Activated CD4-positive, CD25-positive, alpha-beta regulatory T cell treated with anti-CD3 and anti-CD28 coated beads, Interleukin-2, amount 50 U/mL, for 16 hours (primary cell): ENCODE measurements at regions not wholly inside any gene's neighbourhood (a gene's known extent, or its start where the extent isn't known, plus 50 kb on each side); places are given as distances from the start of the nearest gene placed in this dataset.

Source experiments
- DNase-seq: peaks from one replicate; pipeline ENCODE4 v3.0.0-alpha.2; 2020; ENCODE audit warnings: low read depth, low spot score

GRCh38 chr5:8320244-8320643, 451.3 kb downstream of the MTRR start:
- no peak for DNase-seq

- no peak for DNase-seq
Observed at GRCh38 chr5:8321272-8321671, 452.3 kb downstream of the MTRR start.

DNA sequence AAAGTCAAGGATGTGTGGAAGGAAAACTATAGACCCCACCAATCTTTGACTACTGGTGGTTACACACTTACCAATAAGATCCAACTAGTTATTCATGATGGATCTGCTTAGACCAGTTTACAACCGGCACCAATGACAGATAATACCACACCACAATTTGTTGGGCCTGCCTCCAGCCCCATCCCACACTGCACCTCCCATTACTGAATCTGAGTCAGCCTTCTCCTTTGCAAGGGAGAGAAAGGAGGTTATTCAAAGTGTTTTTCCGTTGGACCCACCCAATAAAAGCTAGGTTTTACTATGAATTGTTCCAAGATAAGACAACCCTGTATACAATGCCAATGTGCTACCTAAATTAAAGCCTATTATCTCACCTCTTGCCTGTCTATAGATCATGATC, 453.5 kb downstream of the MTRR start:
- no peak for DNase-seq

- DNase-seq: no peak
Observed at GRCh38 chr5:8327016-8327415, 458.1 kb downstream of the MTRR start.

GRCh38 chr5:8329773-8330172, 460.8 kb downstream of the MTRR start:
- DNase-seq: no peak

GRCh38 chr5:8332666-8333445, 463.9 kb downstream of the MTRR start:
- no peak for DNase-seq

GRCh38 chr5:8333485-8333884, 464.5 kb downstream of the MTRR start:
- no peak for DNase-seq

GRCh38 chr5:8333977-8334376, 465.0 kb downstream of the MTRR start:
- no peak for DNase-seq

- DNase-seq: no peak
Observed at GRCh38 chr5:8340261-8340660, 471.3 kb downstream of the MTRR start.

DNA sequence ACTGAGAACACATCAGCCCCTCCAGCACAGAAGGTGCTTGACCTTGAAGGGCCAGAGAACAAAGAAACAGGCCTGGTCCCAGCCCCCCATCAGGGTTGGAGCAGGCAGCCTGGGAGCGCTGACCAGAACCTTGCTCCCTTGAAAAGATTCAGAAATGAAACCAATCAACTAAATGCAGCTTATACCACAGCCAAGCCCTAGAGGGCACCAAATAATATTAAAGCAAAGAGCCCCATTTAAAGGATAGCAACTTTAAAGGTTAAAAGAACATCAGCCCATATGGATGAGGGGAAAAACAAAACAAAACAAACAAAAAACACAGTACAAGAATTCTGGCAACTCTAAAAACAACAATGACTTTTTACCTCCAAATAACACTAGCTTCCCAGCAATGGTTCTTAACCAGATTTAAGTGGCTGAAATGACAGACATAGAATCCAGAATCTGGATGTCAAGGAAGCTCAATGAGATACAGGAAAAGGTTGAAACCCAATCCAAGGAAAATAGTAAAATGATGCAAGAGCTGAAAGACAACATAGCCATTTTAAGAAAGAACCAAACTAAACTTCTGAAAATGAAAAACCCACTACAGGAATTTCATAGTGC, 471.9 kb downstream of the MTRR start:
- DNase-seq: no peak

GRCh38 chr5:8341406-8341805, 472.5 kb downstream of the MTRR start:
- DNase-seq: no peak

GRCh38 chr5:8347984-8348383, 479.0 kb downstream of the MTRR start:
- DNase-seq: no peak

- DNase-seq: no peak
Observed at GRCh38 chr5:8349855-8350254, 480.9 kb downstream of the MTRR start.

GRCh38 chr5:8350644-8351339, 481.8 kb downstream of the MTRR start:
- no peak for DNase-seq

- DNase-seq: no peak
Observed at GRCh38 chr5:8355981-8356380, 487.0 kb downstream of the MTRR start.

DNA sequence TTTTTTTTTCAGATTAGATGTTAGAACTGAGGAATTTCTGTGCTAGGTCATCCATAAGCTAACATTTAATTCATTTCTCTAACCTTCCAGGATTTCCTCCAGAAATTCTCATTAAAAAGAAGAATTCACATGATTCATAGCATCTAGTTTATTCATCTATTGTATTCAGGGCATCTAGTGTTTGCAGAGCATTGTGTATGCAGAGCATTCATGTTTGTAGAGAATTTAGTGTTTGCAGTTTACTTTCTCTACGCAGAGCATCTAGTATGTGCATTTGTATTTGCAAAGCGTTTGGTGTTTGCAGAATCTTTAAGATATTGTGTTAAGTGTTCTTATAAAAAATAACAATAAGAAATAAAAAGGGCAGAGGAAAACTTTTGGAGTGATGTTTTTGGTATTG, 491.1 kb downstream of the MTRR start:
- no peak for DNase-seq

- no peak for DNase-seq
Observed at GRCh38 chr5:8362495-8362894, 493.5 kb downstream of the MTRR start.

DNA sequence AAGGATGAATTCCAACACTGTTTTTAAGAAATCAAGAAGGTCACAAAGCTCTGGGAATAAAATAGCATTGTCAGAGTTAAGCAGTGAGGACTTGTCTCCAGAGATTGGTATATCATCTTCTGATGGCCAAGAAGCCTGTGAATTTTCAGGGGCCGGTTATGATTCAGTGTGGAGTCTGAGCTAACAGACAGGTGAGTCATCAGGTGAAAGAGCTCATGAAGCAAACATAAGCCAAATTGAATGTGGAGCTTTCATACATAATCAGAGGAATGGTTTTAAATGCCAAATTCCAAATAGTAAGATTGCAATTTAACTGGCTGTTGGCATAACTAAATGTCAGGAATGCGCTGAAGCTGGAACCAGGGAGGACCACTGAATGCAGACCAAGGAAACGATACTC, 494.2 kb downstream of the MTRR start:
- DNase-seq: no peak

GRCh38 chr5:8366266-8366665, 497.3 kb downstream of the MTRR start:
- DNase-seq: no peak

GRCh38 chr5:8376478-8376877, 507.5 kb downstream of the MTRR start:
- DNase-seq: no peak

DNA sequence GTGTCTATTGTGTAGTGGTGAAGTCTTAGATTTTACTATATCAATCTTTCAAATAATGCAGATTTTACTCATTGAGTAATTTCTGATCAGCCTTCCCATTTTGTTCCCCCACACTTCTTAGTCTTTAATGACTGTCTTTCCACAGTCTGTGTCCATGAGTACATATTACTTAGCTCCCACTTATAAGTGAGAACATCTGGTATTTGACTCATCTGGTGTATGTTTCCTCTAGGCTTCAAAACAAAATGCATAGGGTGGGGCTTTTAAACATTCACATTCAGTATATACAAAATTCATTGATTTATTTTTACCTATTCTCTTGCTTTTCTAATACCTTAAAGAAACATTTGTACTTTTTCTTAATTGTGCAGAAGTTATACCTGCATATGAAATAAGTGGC, 513.0 kb downstream of the MTRR start:
- no peak for DNase-seq

- no peak for DNase-seq
Observed at GRCh38 chr5:8382456-8382855, 513.5 kb downstream of the MTRR start.

- no peak for DNase-seq
Observed at GRCh38 chr5:8383616-8384015, 514.7 kb downstream of the MTRR start.
